KMS-11 (cell line): ENCODE measurements at regions not wholly inside any gene's neighbourhood (a gene's known extent, or its start where the extent isn't known, plus 50 kb on each side); places are given as distances from the start of the nearest gene placed in this dataset.

Experiments
- H2AFZ ChIP-seq: fragments of 200-600 bp; sonication (generic); 2 replicates; pipeline ENCODE4 v1.6.1; 2016; ENCODE audit warnings: antibody characterized with exemption, mixed run types, low read depth
- H3K27ac ChIP-seq: fragments of 200-600 bp; sonication (generic); 2 replicates; pipeline ENCODE4 v1.6.1; 2016; ENCODE audit warnings: mild to moderate bottlenecking, mixed run types
- H3K27me3 ChIP-seq: fragments of 200-600 bp; sonication (generic); 2 replicates; pipeline ENCODE4 v1.6.1; 2017; ENCODE audit warnings: mild to moderate bottlenecking, low read depth, mixed run types, moderate library complexity; ENCODE audit not compliant: insufficient read depth
- H3K36me3 ChIP-seq: fragments of 200-600 bp; sonication (generic); 2 replicates; pipeline ENCODE4 v1.6.1; 2017; ENCODE audit warnings: mild to moderate bottlenecking, mixed run types; ENCODE audit not compliant: insufficient read depth
- H3K4me1 ChIP-seq: fragments of 200-600 bp; sonication (generic); 2 replicates; pipeline ENCODE4 v1.6.1; 2016; ENCODE audit warnings: mild to moderate bottlenecking, low read depth, mixed run types; ENCODE audit not compliant: poor library complexity, severe bottlenecking
- H3K4me2 ChIP-seq: fragments of 200-600 bp; sonication (generic); 2 replicates; pipeline ENCODE4 v1.7.0; 2016; ENCODE audit warnings: mild to moderate bottlenecking, mixed run types
- H3K4me3 ChIP-seq: fragments of 200-600 bp; sonication (generic); IDR thresholded peaks from 2 replicates; pipeline ENCODE4 v1.6.1; 2017; ENCODE audit warnings: low read depth, low read length, mixed read lengths; ENCODE audit not compliant: insufficient read depth
- H3K79me2 ChIP-seq: fragments of 200-600 bp; sonication (generic); 2 replicates; pipeline ENCODE4 v1.6.1; 2016; ENCODE audit warnings: low read depth, mixed run types; ENCODE audit not compliant: insufficient read depth
- H3K9ac ChIP-seq: fragments of 200-600 bp; sonication (generic); 2 replicates; pipeline ENCODE4 v1.6.1; 2016; ENCODE audit warnings: mild to moderate bottlenecking, mixed run types
- H4K20me1 ChIP-seq: fragments of 200-600 bp; sonication (generic); 2 replicates; pipeline ENCODE4 v1.6.1; 2016; ENCODE audit warnings: mild to moderate bottlenecking, mixed run types; ENCODE audit not compliant: insufficient read depth
- CTCF ChIP-seq: fragments of 200-600 bp; sonication (generic); conservative IDR thresholded peaks from 2 replicates; pipeline ENCODE4 v1.6.1; 2017; ENCODE audit warnings: low read depth, mild to moderate bottlenecking, antibody characterized with exemption, low read length, moderate library complexity, mixed read lengths

- Histone ChIP-seq H3K27ac (no peak overlapping the region), H2AFZ (no peak overlapping the region), H3K27me3 (peaks cover 27% of the 10 kb centered on the region; the same call in 1 of the 2 replicates), H3K4me1 (no peaks in the 10 kb centered on the region), H3K4me3 (no peak overlapping the region), H3K36me3 (no peaks in the 10 kb centered on the region), H3K9ac (no peak overlapping the region), H4K20me1 (no peaks in the 10 kb centered on the region), H3K79me2 (no peaks in the 10 kb centered on the region), H3K4me2 (no peak overlapping the region)
- no peak for TF ChIP-seq CTCF
Observed at GRCh38 chr16:86680661-86681030, 102.3 kb downstream of the FOXL1 start.

- Histone ChIP-seq H3K4me3 (no peak overlapping the region), H3K36me3 (no peaks in the 10 kb centered on the region), H3K9ac (no peak overlapping the region), H2AFZ (no peak overlapping the region), H3K27ac (no peak overlapping the region), H4K20me1 (no peaks in the 10 kb centered on the region), H3K4me1 (no peaks in the 10 kb centered on the region), H3K79me2 (no peaks in the 10 kb centered on the region), H3K4me2 (no peak overlapping the region), H3K27me3 (peaks cover 29% of the 10 kb centered on the region; the same call in 1 of the 2 replicates)
- TF ChIP-seq CTCF: no peak
Observed at GRCh38 chr16:86681031-86681756, 102.8 kb downstream of the FOXL1 start.

GRCh38 chr16:86681757-86682106 is 103.4 kb downstream of the FOXL1 start:
- Histone ChIP-seq H3K27me3 (peaks cover 29% of the 10 kb centered on the region; the same call in 1 of the 2 replicates), H3K27ac (no peak overlapping the region), H2AFZ (no peak overlapping the region), H3K9ac (no peak overlapping the region), H3K4me2 (no peak overlapping the region), H3K79me2 (no peaks in the 10 kb centered on the region), H4K20me1 (no peaks in the 10 kb centered on the region), H3K4me1 (no peaks in the 10 kb centered on the region), H3K4me3 (no peak overlapping the region), H3K36me3 (no peaks in the 10 kb centered on the region)
- no peak for TF ChIP-seq CTCF

- Histone ChIP-seq H3K9ac (no peak overlapping the region), H4K20me1 (no peaks in the 10 kb centered on the region), H2AFZ (no peak overlapping the region), H3K79me2 (no peaks in the 10 kb centered on the region), H3K27me3 (peaks cover 29% of the 10 kb centered on the region; the same call in 1 of the 2 replicates), H3K4me1 (no peaks in the 10 kb centered on the region), H3K27ac (no peak overlapping the region), H3K36me3 (no peaks in the 10 kb centered on the region), H3K4me2 (no peak overlapping the region), H3K4me3 (no peak overlapping the region)
- no peak for TF ChIP-seq CTCF
Observed at GRCh38 chr16:86682219-86682904, 104.0 kb downstream of the FOXL1 start.
